ENCODE measurements at regions not wholly inside any gene's neighbourhood (a gene's known extent, or its start where the extent isn't known, plus 50 kb on each side); places are given as distances from the start of the nearest gene placed in this dataset.

GRCh38 chr5:56680731-56681130 is 134.6 kb upstream of the MAP3K1 start:
- DNase-seq (ENCODE audit: low read depth) = no peak
- no peak for TF ChIP-seq CTCF (conservative IDR thresholded peaks at IDR 0.05; ENCODE audit: low read depth, low read length)
- no peak overlapping the region for H3K4me3 ChIP-seq (ENCODE audit: low read depth, low read length)

- no peak overlapping the region for H3K4me3 ChIP-seq (ENCODE audit: low read depth, low read length)
- no peak for TF ChIP-seq CTCF (conservative IDR thresholded peaks at IDR 0.05; ENCODE audit: low read depth, low read length)
- DNase-seq (ENCODE audit: low read depth) = peak; percentile 58
These were observed 137.6 kb upstream of the MAP3K1 start for GRCh38 chr5:56677690-56678305.

GRCh38 chr5:56676091-56676768 is 139.1 kb upstream of the MAP3K1 start:
- H3K4me3 ChIP-seq (ENCODE audit: low read depth, low read length) = no peak overlapping the region
- no peak for TF ChIP-seq CTCF (conservative IDR thresholded peaks at IDR 0.05; ENCODE audit: low read depth, low read length)
- DNase-seq (ENCODE audit: low read depth) = no peak

- TF ChIP-seq CTCF (conservative IDR thresholded peaks at IDR 0.05; ENCODE audit: low read depth, low read length) = no peak
- no peak for DNase-seq (ENCODE audit: low read depth)
- no peak overlapping the region for H3K4me3 ChIP-seq (ENCODE audit: low read depth, low read length)
These were observed 140.9 kb upstream of the MAP3K1 start for GRCh38 chr5:56674441-56674840.

GRCh38 chr5:56673171-56673570 is 142.2 kb upstream of the MAP3K1 start:
- no peak for DNase-seq (ENCODE audit: low read depth)
- TF ChIP-seq CTCF (conservative IDR thresholded peaks at IDR 0.05; ENCODE audit: low read depth, low read length) = no peak
- H3K4me3 ChIP-seq (ENCODE audit: low read depth, low read length) = no peak overlapping the region

GRCh38 chr5:56671571-56671970 is 143.8 kb upstream of the MAP3K1 start:
- no peak for TF ChIP-seq CTCF (conservative IDR thresholded peaks at IDR 0.05; ENCODE audit: low read depth, low read length)
- no peak overlapping the region for H3K4me3 ChIP-seq (ENCODE audit: low read depth, low read length)
- no peak for DNase-seq (ENCODE audit: low read depth)

- DNase-seq (ENCODE audit: low read depth) = no peak
- no peak for TF ChIP-seq CTCF (conservative IDR thresholded peaks at IDR 0.05; ENCODE audit: low read depth, low read length)
- no peak overlapping the region for H3K4me3 ChIP-seq (ENCODE audit: low read depth, low read length)
These were observed 144.4 kb upstream of the MAP3K1 start for GRCh38 chr5:56670916-56671315.
